ENCODE measurements at regions not wholly inside any gene's neighbourhood (a gene's known extent, or its start where the extent isn't known, plus 50 kb on each side); places are given as distances from the start of the nearest gene placed in this dataset.

DNA sequence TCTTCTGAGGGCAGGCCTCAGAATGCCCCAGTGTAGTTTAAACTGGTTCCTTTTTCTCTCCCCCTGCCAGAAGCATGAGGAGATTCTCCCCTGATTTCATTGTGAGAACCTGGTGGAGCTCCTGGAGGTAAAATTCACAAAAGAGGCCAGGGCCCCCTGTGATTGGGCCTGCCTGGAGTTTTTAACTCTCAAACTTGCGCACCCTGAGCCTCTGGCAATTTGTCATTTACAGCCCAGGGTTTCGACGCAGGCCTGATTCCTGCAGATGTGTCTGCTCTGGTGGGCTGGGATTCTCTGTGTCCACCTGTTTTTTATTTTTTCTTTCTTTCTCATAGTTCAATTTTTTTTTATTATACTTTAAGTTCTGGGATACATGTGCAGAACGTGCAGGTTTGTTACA lies 157.9 kb downstream of the ASB1 start:
- DNase-seq = no peak

DNA sequence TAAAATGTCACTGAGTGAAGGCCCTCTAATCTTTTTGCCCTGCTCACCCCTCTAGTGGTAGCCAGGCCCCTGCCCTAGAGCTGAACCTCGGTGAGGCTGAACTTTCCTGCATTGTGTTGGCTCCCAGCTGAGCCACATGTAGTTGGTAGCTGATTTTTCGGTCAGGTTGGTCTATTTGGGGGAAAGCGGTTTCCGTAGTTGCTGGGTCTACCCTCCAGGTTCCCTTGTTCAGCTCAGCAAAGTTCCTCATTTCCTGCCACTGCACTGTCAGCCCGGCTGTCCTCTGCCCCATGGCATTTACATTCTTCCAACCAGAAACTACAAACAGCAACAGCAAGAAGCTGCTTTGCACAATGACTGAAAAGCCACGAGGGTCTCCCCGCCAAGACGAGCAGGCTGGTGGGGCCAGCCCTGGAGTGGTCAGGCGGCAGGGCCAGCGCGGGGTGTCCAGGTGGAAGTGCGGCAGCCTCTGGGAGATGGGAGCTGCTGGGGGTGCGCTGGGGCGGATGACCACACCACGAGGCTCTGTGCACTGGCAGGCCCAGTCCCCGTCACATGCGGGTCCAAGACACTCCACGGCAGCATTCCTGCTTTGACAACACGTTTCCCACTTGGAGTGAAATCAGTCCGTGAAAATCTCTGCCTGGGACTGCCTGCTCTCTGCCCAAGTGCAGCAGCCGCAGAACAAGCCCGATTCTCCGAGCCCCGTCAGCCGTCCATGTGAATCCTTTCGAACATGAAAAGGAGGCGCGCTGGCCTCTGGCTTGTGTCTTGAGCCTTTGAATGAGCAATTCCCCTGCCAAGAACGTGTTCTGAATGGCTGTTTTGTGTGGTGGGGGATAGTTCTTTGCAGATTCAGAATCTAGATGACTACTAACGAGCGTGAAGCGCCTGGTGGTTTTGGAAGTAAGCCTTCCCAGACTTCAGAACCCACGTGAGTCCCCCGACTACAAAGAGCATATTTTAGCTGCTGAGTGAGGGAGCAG lies 159.4 kb downstream of the ASB1 start:
- no peak for DNase-seq

DNA sequence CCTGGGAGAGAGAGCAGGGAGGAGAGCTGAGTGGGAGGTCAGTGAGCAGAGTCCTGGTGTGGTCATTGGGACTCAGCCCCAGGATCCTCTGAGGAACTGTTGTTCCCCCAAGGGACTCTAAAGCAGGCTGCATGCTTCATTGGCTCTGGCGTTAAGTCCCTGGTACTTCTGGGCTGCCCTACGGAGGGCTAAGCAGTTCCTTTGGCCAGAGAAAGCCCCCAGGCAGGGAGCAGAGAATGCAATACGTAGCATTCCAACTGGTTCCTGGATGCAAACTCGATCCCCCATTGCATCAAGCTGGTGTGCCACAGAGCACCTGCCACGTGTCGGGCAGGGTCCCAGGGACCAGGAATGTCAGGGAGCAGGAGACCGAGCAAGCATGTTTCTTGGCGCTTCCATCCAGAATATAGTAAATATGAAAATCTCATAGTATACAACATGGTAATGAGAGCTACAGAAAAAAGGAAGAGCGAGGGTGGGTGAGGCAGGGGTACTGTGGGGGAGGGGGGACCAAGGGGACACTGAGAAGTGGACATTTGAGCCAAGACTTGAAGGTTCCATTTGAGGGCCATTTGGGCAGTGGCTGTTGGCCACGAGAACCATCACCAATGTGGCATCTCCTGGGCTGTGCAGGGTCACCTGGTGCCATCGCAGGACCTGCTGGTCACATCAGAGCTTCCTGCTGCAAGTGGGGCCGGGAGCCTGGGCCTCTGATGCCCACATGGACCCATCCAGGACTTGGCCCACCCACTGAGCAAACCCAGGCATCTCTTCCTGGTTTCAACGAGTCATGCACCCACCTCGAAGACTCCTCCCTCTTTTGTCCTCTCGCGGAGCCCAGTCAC lies 160.4 kb downstream of the ASB1 start:
- DNase-seq = no peak

DNA sequence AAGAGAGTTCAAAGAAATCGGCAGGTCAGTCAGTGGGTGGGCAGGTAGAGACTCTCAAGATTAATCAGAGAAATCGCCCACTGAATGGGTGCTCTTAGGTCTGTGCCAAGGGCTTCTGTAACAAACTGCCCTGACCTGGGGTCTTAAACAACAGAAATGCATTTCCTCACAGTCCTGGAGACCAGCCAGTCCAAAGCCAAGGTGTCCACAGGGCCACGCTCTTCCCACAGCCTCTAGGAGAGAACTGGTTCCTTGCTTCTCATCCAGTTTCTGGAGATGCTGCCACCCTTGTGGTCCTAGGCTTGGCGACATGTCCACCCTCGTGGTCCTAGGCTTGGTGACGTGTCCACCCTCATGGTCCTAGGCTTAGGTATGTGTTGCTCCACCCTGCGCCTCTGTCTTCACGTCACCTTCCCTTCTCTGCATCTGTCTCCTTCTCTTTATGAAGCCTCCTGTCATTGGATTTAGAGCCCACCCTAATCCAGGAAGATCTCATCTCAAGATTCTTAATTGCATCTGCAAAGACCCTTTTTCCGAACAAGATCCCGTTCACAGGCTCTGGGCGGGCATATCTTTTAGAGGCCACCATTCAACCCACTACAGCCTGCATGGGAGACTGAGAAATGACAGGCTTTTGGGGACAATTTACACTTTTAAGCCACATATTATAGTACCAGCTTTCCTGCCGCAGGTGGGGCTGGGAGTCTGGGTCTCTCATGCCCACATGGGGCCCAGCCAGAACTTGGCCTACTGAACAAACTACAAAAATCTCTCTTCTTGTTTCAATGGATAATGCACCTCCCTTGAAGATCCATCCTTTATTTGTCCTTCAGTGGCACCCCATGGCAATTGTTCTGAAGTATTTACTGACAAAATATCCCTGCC lies 161.3 kb downstream of the ASB1 start:
- DNase-seq = no peak

- DNase-seq = no peak
Measured at GRCh38 chr2:238589591-238590460, 163.1 kb downstream of the ASB1 start.

DNA sequence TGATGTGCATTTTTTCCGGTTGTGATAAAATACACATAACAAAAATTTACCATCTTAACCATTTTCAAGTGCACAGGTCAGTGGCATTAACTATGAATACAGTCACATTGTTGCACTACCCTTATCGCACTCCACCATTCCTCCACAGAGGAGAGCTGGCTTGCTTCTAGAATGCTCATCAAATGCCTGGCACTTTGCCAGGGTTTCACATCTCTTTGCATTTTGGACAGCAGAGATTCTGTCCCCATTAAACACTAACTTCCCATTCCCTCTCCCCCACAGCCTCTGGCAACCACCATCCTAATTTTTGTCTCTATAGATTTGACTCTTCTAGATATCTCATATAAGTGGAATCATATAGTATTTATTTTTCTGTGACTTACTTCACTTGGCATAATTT lies 165.0 kb downstream of the ASB1 start:
- no peak for DNase-seq

DNA sequence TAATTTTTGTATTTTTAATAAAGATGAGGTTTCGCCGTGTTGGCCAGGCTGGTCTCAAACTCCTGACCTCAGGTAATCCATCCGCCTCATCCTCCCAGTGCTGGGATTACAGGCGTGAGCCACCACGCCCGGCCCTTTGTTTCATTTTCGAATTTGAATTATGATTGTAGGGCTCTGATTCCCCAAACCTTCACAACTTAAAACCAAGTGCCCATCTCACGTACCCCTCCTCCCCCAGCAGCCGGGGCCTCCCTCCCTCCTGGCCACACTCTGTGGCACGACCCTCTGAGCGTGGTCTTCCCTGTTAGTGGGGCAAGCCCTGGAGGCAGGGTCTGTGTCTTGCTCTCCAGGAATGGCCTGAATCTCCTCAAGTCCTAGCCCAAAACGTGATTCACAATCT lies 166.5 kb downstream of the ASB1 start:
- DNase-seq = no peak

DNA sequence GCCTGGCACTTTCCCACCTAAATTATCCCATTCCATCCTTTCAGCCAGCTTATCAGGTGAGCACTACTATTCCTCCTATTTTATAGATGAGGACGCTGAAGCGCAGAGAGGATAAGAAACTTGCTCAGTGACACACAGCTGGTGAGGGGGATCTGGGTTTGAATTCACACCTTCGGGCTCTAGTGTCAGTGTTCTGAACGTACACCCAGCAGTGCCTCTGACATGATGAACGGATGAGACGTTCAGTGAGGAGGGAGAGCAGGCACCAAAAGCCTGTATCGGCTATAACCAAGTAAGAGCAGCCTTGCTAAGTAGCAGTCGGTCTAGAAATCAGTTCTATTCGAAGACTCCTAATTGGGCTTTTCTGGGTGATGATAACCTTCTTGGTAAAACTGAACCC lies 167.0 kb downstream of the ASB1 start:
- DNase-seq = no peak

- DNase-seq = no peak
Measured at GRCh38 chr2:238594796-238595749, 168.3 kb downstream of the ASB1 start.

- DNase-seq = no peak
Measured at GRCh38 chr2:238595750-238596570, 169.2 kb downstream of the ASB1 start.

DNA sequence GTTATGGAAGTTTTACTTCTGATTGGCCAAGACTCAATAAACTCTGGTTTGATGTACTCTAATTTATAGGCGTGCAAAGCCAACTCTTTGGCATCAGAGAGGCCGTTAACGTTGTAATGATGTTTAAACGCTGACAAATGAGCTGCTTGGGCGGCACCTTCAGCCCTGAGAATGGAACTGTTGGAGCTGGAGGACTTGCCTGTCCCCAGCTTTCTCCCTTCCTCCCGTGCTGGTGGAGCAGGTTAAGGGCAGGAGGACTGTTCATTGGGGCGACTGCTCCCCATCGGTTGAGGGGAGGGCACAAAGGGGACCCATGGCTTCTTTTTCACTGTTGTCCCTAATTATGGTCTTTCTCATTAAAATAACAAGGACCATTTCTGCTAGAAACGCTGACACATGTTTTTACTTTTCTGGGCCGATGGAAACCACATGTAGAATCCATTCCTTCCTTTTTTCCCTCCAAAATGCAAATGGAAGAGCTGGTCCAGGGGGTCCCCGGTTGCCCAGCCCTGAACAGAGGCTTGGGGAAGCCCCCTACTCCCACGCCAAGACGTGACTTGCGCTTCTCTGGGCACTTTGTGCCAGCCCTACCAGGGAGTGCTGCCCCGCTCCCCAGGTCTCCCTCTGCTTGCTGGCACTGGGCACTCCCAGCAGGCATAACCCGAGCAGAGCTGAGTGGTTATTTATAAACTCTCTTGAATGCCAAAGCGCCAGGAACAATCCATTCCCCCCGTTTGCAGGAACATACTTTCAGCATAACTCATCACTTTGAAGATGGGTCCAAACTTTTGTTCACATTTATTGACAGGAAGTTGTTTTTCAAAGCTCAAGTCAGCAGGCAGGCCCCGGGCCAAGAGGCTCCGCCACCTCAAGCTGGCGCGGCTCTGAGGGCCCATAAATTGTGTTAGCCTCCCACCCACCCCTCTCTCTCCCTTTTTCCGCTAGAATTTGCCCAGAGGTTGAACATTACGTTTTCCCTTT lies 170.1 kb downstream of the ASB1 start:
- DNase-seq = no peak

DNA sequence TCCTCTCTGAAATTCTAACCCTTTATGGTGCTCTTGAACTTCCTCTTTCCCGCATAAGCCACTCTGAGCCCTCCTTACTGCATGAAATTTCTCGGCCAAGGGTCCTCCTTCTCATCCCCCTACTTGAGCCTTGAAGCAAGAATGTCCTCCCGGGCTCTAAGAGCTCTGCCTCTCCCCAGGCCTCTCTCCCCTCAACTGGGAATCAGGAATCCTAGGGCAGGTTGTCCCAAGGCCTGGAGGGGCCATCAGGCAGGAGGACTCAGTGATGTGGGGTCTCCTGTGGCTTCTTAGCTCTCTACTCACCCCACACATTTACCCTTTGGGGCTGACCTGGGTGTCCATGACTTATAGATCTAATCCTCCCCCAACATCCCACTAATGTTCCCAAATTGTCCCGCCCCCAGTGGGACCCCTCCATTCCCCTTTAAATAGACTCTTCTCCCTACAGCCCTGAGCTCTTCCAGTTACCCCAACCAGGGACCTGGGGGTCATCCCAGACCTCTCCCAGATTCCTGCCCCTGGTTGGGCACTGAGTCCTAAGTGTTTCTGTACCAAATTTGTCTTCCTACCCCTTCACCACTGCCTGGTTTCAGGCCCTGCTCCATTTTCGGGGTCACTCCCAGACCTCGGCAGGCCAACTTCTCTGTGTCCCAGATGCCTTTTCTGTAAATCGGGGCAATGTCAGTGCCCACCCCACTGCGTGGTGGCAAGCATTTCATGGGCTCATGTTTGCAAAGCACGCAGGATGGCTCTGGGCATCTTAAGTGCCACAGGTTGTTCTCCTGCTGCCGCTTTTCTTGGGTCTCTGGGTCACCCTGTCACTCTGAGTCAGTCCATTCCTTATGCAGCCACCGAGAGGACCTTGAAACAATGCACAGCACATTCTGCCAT lies 171.2 kb downstream of the ASB1 start:
- DNase-seq = no peak

DNA sequence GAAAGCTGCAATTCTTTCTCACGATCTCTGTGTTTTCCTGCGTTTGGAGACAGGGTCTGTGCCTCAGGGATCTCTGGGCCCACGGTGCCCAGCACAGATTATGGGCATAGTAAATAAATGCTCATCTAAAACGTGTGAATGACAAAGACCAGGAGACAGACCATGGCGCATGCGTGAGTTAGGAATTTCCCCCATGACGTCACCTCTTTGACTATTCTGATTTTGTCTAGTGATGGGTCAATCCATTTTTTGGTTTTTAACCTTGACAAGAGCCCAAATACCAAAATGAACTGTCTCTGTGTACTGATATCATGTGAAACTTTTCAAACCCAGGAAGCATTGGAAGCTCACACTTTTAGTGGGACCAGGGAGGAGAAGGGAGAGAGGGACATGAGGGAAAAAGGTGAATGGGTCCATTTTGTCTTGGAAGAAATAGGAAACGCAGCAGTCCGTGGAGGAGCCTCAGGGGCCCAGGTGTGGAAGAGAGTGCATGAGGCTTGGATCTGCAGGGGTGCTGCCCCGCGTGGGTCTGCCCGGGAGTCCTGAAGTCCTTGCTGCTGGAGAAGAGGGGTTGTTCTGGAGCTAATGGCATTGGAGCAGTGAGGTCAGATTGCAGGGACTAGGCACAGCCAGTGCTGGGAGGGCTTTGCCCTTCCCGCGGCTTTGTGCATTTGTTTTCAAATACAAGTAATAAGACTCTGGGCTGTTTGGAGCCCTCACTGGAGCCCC lies 172.2 kb downstream of the ASB1 start:
- no peak for DNase-seq

GRCh38 chr2:238599549-238600505 lies 173.1 kb downstream of the ASB1 start:
- no peak for DNase-seq

Data from NCI-H2029 treated with DMSO at 0.1 percent for 48 hours (cell line).